ENCODE measurements at regions not wholly inside any gene's neighbourhood (a gene's known extent, or its start where the extent isn't known, plus 50 kb on each side); places are given as distances from the start of the nearest gene placed in this dataset.

DNA sequence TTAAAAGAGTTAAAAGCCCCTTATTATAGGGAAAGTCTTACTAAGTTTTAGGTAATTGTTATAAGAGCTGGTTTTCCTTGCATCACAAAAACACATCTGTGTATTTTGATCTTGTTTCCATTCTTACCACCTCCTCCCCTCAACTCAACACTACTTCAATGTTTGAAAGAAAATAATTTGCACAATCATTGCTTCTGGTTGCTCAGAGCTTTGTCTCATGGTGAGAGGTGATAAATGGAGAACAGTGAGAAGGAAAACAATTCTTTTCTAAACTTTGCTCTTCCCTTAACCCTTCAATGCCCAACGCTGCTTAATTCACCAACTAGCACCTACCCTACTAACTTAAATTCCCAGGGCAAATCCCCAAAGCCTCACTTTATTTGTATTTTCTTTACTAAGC, 268.1 kb upstream of the LINC00305 start:
- TF ChIP-seq CTCF (IDR thresholded peaks at IDR 0.05; ENCODE audit: low read depth, low read length, poor library complexity, severe bottlenecking), result no peak
- TF ChIP-seq EZH2phosphoT487 (IDR thresholded peaks at IDR 0.05; ENCODE audit: borderline replicate concordance, low read length), result no peak
